ENCODE measurements at regions not wholly inside any gene's neighbourhood (a gene's known extent, or its start where the extent isn't known, plus 50 kb on each side); places are given as distances from the start of the nearest gene placed in this dataset.

DNA sequence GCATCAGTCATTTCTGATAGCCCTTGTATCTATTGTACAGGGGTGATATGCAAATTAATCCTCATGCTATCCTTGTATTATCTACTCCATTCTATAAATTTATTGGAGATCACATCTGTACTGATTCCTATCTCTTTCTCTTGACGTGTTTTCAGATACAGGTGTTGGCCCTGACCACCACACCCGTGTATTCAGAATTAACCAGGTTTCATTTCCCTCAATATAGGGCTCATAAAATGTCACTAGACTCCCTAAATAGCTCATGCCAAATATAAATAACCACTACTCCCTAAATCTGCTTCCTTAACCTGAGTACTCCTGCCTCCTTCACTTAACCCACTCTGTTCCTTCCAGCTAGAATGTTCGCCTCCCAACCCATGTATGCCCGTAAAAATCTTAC lies 522.8 kb upstream of the KLF4 start:
- TF ChIP-seq, protein P1, sequence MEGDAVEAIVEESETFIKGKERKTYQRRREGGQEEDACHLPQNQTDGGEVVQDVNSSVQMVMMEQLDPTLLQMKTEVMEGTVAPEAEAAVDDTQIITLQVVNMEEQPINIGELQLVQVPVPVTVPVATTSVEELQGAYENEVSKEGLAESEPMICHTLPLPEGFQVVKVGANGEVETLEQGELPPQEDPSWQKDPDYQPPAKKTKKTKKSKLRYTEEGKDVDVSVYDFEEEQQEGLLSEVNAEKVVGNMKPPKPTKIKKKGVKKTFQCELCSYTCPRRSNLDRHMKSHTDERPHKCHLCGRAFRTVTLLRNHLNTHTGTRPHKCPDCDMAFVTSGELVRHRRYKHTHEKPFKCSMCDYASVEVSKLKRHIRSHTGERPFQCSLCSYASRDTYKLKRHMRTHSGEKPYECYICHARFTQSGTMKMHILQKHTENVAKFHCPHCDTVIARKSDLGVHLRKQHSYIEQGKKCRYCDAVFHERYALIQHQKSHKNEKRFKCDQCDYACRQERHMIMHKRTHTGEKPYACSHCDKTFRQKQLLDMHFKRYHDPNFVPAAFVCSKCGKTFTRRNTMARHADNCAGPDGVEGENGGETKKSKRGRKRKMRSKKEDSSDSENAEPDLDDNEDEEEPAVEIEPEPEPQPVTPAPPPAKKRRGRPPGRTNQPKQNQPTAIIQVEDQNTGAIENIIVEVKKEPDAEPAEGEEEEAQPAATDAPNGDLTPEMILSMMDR (conservative IDR thresholded peaks at IDR 0.05), result no peak
- no peak overlapping the region for H3K27ac ChIP-seq

DNA sequence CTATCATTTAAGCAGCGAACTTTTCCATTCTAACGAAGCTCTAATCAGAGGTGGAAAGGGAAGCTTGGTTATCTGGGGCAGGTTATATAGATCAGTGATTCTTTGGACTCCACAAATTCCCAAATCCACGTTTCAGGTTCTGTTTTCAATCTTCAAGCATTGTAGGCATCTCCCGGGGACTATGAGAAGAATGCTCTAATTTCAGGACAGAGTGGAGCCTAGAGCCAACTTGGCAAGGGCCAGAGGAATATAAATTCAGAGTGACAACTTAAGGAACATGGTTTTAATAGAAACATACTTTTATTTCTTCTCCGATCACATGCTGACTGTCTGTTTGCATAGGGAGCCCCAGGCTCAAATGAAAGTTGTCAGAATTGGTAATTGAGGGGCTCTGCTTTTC lies 514.0 kb upstream of the KLF4 start:
- no peak overlapping the region for H3K27ac ChIP-seq
- TF ChIP-seq, protein P1 (conservative IDR thresholded peaks at IDR 0.05), result no peak

DNA sequence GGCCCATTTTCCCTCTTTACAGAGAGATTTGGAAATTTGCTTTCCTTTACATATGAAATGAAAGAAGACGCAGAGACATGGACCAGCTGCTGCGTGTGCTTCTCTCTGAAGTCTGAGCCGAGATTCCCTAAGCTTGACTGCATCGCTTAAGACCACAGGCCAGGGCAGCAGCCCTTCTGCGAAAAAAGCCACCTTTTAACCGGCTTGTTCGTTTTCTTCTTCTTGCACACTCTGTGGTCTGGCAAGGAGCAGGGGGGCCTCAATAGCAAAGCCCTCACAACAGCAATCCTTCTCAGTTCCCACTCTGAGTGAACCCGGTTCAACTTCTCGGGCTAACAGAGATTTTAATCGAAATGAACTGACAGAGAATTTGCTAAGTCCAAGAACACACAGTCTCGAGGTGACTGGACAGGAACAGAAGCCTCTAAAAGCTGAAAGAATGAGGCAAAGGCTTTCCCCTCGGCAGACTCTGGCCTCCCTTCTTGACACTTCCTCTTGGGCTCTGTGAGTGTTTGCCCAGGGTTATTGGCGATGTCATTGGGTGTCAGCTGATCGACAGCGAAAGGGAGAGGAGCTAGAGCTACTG lies 512.9 kb upstream of the KLF4 start:
- no peak overlapping the region for H3K27ac ChIP-seq
- TF ChIP-seq, protein P1 (conservative IDR thresholded peaks at IDR 0.05), result no peak

DNA sequence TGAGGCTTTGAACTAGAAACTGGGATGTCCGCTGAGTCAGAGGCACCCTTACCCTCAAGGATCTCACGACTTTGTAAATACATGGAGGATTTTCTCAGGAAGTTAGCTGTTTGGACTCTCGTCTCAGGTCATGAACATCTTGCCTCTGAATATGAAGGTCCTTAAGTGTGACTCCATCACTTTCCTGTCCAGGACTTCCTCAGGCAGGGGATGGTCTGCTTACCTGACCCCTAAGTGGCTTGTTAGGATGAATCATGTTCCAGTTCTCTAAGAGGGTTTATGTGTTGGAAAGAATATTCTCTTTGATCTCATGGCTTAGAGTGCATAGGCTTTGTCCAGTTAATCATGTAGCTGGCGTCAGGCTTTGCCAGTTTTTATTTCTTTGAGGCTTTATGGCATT lies 511.7 kb upstream of the KLF4 start:
- TF ChIP-seq, protein P1 (conservative IDR thresholded peaks at IDR 0.05), result no peak
- H3K27ac ChIP-seq, result no peak overlapping the region

DNA sequence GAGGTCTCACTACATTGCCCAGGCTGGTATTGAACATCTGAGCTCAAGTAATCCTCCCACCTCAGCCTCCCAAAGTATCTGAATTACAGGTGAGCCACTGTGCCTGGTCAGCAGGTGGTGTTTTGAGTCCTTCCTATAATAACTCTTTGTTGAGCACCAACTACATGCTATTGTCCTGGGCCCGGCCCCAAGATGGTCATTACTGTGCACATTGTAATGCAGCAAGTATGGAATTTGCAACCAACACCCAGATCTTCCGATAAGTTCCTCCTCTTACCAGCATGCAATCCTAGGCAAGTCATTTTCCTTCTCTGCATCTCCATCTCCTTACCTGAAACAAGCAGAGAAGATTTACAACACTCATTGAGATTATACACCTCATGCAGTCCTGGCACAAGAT lies 510.3 kb upstream of the KLF4 start:
- H3K27ac ChIP-seq, result no peak overlapping the region
- TF ChIP-seq, protein P1 (conservative IDR thresholded peaks at IDR 0.05), result no peak

DNA sequence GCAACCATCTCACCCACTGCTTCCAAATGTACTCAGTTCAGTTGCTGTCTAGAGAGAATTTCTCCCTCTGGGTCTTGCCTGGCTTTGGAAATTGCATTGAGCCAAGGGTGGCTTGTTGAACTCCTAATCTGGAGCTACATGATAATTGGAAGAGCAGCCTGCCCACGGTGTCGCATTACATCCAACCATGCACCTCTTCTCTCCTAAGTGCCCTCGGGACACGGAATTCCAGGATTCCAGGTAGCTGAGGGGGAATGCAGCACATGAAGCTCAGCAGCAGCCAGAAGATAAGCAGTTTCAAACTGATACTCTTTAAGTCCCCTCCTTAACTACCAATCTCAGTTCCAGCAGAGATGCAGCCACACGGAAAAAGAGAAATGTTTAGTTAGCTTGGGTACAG lies 509.4 kb upstream of the KLF4 start:
- TF ChIP-seq, protein P1 (conservative IDR thresholded peaks at IDR 0.05), result no peak
- H3K27ac ChIP-seq, result no peak overlapping the region

DNA sequence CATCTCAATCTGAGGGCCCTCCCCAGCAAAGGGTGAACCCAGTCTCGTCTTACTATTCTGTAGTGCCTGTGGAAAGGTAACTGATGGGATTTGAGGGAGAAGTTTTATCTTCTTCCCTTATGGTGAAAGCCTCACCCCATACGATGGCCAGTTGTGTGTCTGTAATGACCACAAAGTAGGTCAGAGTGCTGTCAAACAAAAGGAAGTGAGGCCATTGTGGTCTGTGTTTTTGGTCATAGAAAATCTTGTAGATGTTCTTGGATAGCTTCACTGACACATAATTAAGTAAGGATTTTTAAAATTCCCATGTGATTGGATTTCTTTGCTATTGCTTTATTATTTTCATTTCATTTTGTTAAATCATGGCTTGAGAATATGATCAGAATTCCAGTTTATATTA lies 505.1 kb upstream of the KLF4 start:
- TF ChIP-seq, protein P1 (conservative IDR thresholded peaks at IDR 0.05), result no peak
- no peak overlapping the region for H3K27ac ChIP-seq
